Caco-2 (cell line): ENCODE measurements at regions not wholly inside any gene's neighbourhood (a gene's known extent, or its start where the extent isn't known, plus 50 kb on each side); places are given as distances from the start of the nearest gene placed in this dataset.

Experiments
- BruUV-seq: library from RNA; stranded (reverse); fragments of 400-500 nt; replicated peaks from 2 replicates; lab custom pipeline; 2021; lab: Mats Ljungman, UMichigan
- CTCF ChIA-PET: fragments of 300-600 bp; sonication (Branson Sonifier 250); formaldehyde crosslinking; loops from one replicate; lab custom pipeline; 2022; ENCODE audit warnings: antibody characterized with exemption; lab: Charles Lee
- POLR2A ChIA-PET: fragments of 300-600 bp; sonication (Branson Sonifier 250); formaldehyde crosslinking; loops from one replicate; lab custom pipeline; 2022; ENCODE audit warnings: antibody characterized with exemption; lab: Charles Lee
- DNase-seq, 2 experiments: peaks; one replicate each; pipeline versions ENCODE4 v3.0.0 to v3.0.0-alpha.2; 2020 to 2022
- H3K27me3 ChIP-seq: replicated peaks from 2 replicates; pipeline ENCODE4 v1.6.0; 2011; ENCODE audit warnings: low read length; ENCODE audit not compliant: control insufficient read depth, insufficient read depth
- H3K36me3 ChIP-seq: 2 replicates; pipeline ENCODE4 v1.5.1; 2011; ENCODE audit warnings: low read length; ENCODE audit not compliant: control insufficient read depth, insufficient read depth
- H3K4me1 ChIP-seq: fragments of 250-450 bp; sonication (Bioruptor Pico); 2 replicates; pipeline ENCODE4 v1.5.1; 2020; ENCODE audit warnings: mild to moderate bottlenecking
- H3K4me3 ChIP-seq: 2 replicates; pipeline ENCODE4 v1.5.1; 2011; ENCODE audit warnings: low read depth, mild to moderate bottlenecking, control low read depth, low read length
- H3K9me3 ChIP-seq: fragments of 250-450 bp; sonication (Bioruptor Pico); 2 replicates; pipeline ENCODE4 v1.5.1; 2020; ENCODE audit warnings: mild to moderate bottlenecking, moderate library complexity
- H3K27ac Mint-ChIP-seq: one replicate; pipeline ENCODE4 v1.8.0; 2022; ENCODE audit warnings: mixed read lengths; ENCODE audit not compliant: unreplicated experiment
- H3K27me3 Mint-ChIP-seq: one replicate; pipeline ENCODE4 v1.8.0; 2022; ENCODE audit warnings: mixed read lengths; ENCODE audit not compliant: insufficient read depth, unreplicated experiment
- H3K36me3 Mint-ChIP-seq: one replicate; pipeline ENCODE4 v1.8.0; 2022; ENCODE audit warnings: mild to moderate bottlenecking, mixed read lengths; ENCODE audit not compliant: insufficient read depth, unreplicated experiment
- H3K4me1 Mint-ChIP-seq: one replicate; pipeline ENCODE4 v1.8.0; 2022; ENCODE audit warnings: low read depth, mixed read lengths; ENCODE audit not compliant: unreplicated experiment
- H3K4me3 Mint-ChIP-seq: one replicate; pipeline ENCODE4 v1.8.0; 2022; ENCODE audit warnings: mild to moderate bottlenecking, moderate library complexity, mixed read lengths; ENCODE audit not compliant: unreplicated experiment
- H3K9me3 Mint-ChIP-seq: one replicate; pipeline ENCODE4 v1.8.0; 2022; ENCODE audit warnings: mixed read lengths; ENCODE audit not compliant: unreplicated experiment
- CTCF ChIP-seq, 2 experiments: fragments of 200-600 bp in 1 of 2; IDR thresholded peaks; 1 replicate in 1 of 2; 2 replicates in 1 of 2; pipeline versions ENCODE4 v1.5.1 to v1.8.0; 2011 to 2022; ENCODE audit warnings: antibody characterized with exemption in 1 of 2, control low read depth in 1 of 2, inconsistent platforms in 1 of 2, low read depth in 1 of 2, low read length in 1 of 2, mild to moderate bottlenecking in 1 of 2, moderate library complexity in 1 of 2; ENCODE audit not compliant: insufficient read depth in 1 of 2, severe bottlenecking in 1 of 2, unreplicated experiment in 1 of 2
- intact Hi-C: fragments of 100-400 bp; cut with micrococcal nuclease; formaldehyde crosslinking; loops from one replicate; pipeline ENCODE4 v1.10.0; 2022; ENCODE audit not compliant: unreplicated experiment

DNA sequence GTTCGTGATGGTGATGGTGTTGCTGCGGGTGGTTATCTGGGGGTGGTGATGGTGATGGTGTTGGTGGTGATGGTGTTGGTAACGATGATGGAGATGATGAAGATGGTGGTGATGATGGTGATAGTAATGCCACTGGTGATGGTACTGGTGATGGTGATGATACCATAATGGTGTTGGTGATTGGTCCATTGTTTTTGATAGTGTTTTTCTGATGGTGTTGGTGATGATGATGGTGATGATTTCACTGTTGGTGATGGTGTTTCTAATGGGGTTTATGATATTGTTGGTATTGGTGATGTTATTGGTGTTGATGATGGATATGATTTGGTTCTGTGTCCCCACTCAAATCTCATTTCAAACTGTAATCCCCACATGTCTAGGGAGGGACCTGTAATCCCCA, 51.7 kb upstream of the PITRM1 start:
- H3K4me1 ChIP-seq: no peaks in the 10 kb centered on the region; the same call in 1 of the 2 replicates
- no peak for TF ChIP-seq CTCF (IDR thresholded peaks at IDR 0.05; ENCODE audit: insufficient read depth in 1 of 2, low read depth in 1 of 2, low read length in 1 of 2, severe bottlenecking in 1 of 2, unreplicated experiment in 1 of 2)
- no peak overlapping the region for H3K4me3 ChIP-seq
- POLR2A ChIA-PET: no interaction called here
- no peaks in the 10 kb centered on the region; the same call in 1 of the 2 replicates for H3K9me3 ChIP-seq
- Mint-ChIP-seq H3K27me3 (peaks cover 2% of the 10 kb centered on the region), H3K27ac (no peak overlapping the region), H3K36me3 (no peaks in the 10 kb centered on the region), H3K4me1 (no peaks in the 10 kb centered on the region), H3K9me3 (peaks cover 5% of the 10 kb centered on the region), H3K4me3 (no peak overlapping the region)
- no peaks in the 10 kb centered on the region for H3K27me3 ChIP-seq
- no TSS peak for BruUV-seq
- no peak for DNase-seq
- CTCF ChIA-PET: no interaction called here
- no peaks in the 10 kb centered on the region for H3K36me3 ChIP-seq
- intact Hi-C loops: no loop called here

GRCh38 chr10:3222626-3223025, 50.0 kb upstream of the PITRM1 start:
- intact Hi-C loops: no loop called here
- H3K36me3 Mint-ChIP-seq: no peaks in the 10 kb centered on the region
- Histone ChIP-seq H3K9me3 (no peaks in the 10 kb centered on the region; the same call in 1 of the 2 replicates), H3K4me3 (no peak overlapping the region), H3K36me3 (no peaks in the 10 kb centered on the region), H3K4me1 (no peaks in the 10 kb centered on the region; the same call in 1 of the 2 replicates), H3K27me3 (no peaks in the 10 kb centered on the region)
- H3K27ac Mint-ChIP-seq: no peak overlapping the region
- no peak overlapping the region for H3K4me3 Mint-ChIP-seq
- no peaks in the 10 kb centered on the region for H3K4me1 Mint-ChIP-seq
- DNase-seq: no peak
- CTCF ChIA-PET: no interaction called here
- POLR2A ChIA-PET: no interaction called here
- TF ChIP-seq CTCF (IDR thresholded peaks at IDR 0.05; ENCODE audit: insufficient read depth in 1 of 2, low read depth in 1 of 2, low read length in 1 of 2, severe bottlenecking in 1 of 2, unreplicated experiment in 1 of 2): no peak
- peaks cover 14% of the 10 kb centered on the region for H3K9me3 Mint-ChIP-seq
- no TSS peak for BruUV-seq
- peaks cover 3% of the 10 kb centered on the region for H3K27me3 Mint-ChIP-seq
